ENCODE measurements at regions not wholly inside any gene's neighbourhood (a gene's known extent, or its start where the extent isn't known, plus 50 kb on each side); places are given as distances from the start of the nearest gene placed in this dataset.

DNA sequence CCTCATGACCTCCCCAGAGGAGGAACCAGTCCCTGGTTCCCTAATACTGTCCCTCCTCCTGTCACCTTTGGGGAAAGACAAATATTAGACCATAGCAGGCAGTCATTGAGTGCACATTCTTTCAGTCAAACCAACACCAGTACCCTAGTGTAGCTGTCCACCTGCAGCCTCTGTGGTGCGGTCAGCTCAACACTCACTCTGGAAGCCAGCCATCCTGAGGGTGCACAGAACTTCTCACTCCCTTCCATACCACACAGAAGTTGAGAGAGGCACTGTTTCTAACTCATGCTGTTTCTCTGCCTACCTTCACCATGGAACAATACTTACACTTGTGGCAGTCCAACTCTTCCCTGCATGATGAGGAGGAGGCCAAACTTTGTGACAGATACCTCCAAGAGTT is 175.6 kb upstream of the FOXN2 start:
- TF ChIP-seq, protein P1, sequence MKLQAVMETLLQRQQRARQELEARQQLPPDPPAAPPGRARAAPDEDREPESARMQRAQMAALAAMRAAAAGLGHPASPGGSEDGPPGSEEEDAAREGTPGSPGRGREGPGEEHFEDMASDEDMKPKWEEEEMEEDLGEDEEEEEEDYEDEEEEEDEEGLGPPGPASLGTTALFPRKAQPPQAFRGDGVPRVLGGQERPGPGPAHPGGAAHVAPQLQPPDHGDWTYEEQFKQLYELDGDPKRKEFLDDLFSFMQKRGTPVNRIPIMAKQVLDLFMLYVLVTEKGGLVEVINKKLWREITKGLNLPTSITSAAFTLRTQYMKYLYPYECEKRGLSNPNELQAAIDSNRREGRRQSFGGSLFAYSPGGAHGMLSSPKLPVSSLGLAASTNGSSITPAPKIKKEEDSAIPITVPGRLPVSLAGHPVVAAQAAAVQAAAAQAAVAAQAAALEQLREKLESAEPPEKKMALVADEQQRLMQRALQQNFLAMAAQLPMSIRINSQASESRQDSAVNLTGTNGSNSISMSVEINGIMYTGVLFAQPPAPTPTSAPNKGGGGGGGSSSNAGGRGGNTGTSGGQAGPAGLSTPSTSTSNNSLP (IDR thresholded peaks at IDR 0.05; ENCODE audit: borderline replicate concordance, low read depth, low read length), result no peak
- TF ChIP-seq, protein P2, sequence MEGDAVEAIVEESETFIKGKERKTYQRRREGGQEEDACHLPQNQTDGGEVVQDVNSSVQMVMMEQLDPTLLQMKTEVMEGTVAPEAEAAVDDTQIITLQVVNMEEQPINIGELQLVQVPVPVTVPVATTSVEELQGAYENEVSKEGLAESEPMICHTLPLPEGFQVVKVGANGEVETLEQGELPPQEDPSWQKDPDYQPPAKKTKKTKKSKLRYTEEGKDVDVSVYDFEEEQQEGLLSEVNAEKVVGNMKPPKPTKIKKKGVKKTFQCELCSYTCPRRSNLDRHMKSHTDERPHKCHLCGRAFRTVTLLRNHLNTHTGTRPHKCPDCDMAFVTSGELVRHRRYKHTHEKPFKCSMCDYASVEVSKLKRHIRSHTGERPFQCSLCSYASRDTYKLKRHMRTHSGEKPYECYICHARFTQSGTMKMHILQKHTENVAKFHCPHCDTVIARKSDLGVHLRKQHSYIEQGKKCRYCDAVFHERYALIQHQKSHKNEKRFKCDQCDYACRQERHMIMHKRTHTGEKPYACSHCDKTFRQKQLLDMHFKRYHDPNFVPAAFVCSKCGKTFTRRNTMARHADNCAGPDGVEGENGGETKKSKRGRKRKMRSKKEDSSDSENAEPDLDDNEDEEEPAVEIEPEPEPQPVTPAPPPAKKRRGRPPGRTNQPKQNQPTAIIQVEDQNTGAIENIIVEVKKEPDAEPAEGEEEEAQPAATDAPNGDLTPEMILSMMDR (IDR thresholded peaks at IDR 0.05 in 2 of 3, conservative IDR thresholded peaks at IDR 0.05 in 1 of 3; ENCODE audit: insufficient read depth in 2 of 3, low read depth in 1 of 3, low read length in 3 of 3), result no peak
- no peak for TF ChIP-seq YY1 (IDR thresholded peaks at IDR 0.05; ENCODE audit: borderline replicate concordance in 1 of 3, control insufficient read depth in 1 of 3, extremely low read depth in 1 of 3, insufficient read depth in 3 of 3, insufficient read length in 1 of 3, insufficient replicate concordance in 2 of 3, low read depth in 1 of 3, low read length in 2 of 3)
- no peak for TF ChIP-seq SMARCA4 (IDR thresholded peaks at IDR 0.05)
- no peak for TF ChIP-seq ZFP36 (IDR thresholded peaks at IDR 0.05; ENCODE audit: low read depth, low read length, partially characterized antibody)
- TF ChIP-seq HMG20B (CRISPR knock-in tag; IDR thresholded peaks at IDR 0.05), result no peak
- TF ChIP-seq, protein P3, sequence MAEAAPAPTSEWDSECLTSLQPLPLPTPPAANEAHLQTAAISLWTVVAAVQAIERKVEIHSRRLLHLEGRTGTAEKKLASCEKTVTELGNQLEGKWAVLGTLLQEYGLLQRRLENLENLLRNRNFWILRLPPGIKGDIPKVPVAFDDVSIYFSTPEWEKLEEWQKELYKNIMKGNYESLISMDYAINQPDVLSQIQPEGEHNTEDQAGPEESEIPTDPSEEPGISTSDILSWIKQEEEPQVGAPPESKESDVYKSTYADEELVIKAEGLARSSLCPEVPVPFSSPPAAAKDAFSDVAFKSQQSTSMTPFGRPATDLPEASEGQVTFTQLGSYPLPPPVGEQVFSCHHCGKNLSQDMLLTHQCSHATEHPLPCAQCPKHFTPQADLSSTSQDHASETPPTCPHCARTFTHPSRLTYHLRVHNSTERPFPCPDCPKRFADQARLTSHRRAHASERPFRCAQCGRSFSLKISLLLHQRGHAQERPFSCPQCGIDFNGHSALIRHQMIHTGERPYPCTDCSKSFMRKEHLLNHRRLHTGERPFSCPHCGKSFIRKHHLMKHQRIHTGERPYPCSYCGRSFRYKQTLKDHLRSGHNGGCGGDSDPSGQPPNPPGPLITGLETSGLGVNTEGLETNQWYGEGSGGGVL (CRISPR knock-in tag; IDR thresholded peaks at IDR 0.05), result no peak
- no peak for TF ChIP-seq ZBTB17 (CRISPR knock-in tag; IDR thresholded peaks at IDR 0.05)
- no peak for TF ChIP-seq GTF2F1 (IDR thresholded peaks at IDR 0.05; ENCODE audit: low read depth, low read length)
- TF ChIP-seq MAFK (IDR thresholded peaks at IDR 0.05; ENCODE audit: low read length), result no peak
- TF ChIP-seq, protein P4, sequence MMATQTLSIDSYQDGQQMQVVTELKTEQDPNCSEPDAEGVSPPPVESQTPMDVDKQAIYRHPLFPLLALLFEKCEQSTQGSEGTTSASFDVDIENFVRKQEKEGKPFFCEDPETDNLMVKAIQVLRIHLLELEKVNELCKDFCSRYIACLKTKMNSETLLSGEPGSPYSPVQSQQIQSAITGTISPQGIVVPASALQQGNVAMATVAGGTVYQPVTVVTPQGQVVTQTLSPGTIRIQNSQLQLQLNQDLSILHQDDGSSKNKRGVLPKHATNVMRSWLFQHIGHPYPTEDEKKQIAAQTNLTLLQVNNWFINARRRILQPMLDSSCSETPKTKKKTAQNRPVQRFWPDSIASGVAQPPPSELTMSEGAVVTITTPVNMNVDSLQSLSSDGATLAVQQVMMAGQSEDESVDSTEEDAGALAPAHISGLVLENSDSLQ (IDR thresholded peaks at IDR 0.05), result no peak
- TF ChIP-seq KDM2B (CRISPR knock-in tag; IDR thresholded peaks at IDR 0.05), result no peak
- no peak for TF ChIP-seq ZFP1 (CRISPR knock-in tag; IDR thresholded peaks at IDR 0.05)

Data from K562 (cell line).